Midbrain (tissue), 1 donor: ENCODE measurements at regions not wholly inside any gene's neighbourhood (a gene's known extent, or its start where the extent isn't known, plus 50 kb on each side); places are given as distances from the start of the nearest gene placed in this dataset.

Source experiments
- DNase-seq: peaks from one replicate; lab custom pipeline; 2025; lab: John Stamatoyannopoulos, UW

GRCh38 chr4:147355847-147356246 is 125.0 kb upstream of the EDNRA start:
- DNase-seq, result no peak

- no peak for DNase-seq
These were observed 120.6 kb upstream of the EDNRA start for GRCh38 chr4:147360301-147360700.

- DNase-seq, result peak; percentile 3
These were observed 119.2 kb upstream of the EDNRA start for GRCh38 chr4:147361726-147362125.

- no peak for DNase-seq
These were observed 118.0 kb upstream of the EDNRA start for GRCh38 chr4:147362938-147363337.

- no peak for DNase-seq
These were observed 117.4 kb upstream of the EDNRA start for GRCh38 chr4:147363514-147363913.

GRCh38 chr4:147365396-147365795 is 115.5 kb upstream of the EDNRA start:
- DNase-seq, result no peak

GRCh38 chr4:147366164-147366563 is 114.7 kb upstream of the EDNRA start:
- no peak for DNase-seq

GRCh38 chr4:147367891-147368290 is 113.0 kb upstream of the EDNRA start:
- DNase-seq, result no peak

- no peak for DNase-seq
These were observed 111.9 kb upstream of the EDNRA start for GRCh38 chr4:147368948-147369347.

- DNase-seq, result no peak
These were observed 110.4 kb upstream of the EDNRA start for GRCh38 chr4:147370473-147370872.

- DNase-seq, result no peak
These were observed 110.0 kb upstream of the EDNRA start for GRCh38 chr4:147370881-147371280.

GRCh38 chr4:147371661-147372060 is 109.2 kb upstream of the EDNRA start:
- no peak for DNase-seq

GRCh38 chr4:147378780-147379179 is 102.1 kb upstream of the EDNRA start:
- DNase-seq, result no peak

GRCh38 chr4:147381749-147382148 is 99.1 kb upstream of the EDNRA start:
- no peak for DNase-seq

- no peak for DNase-seq
These were observed 92.9 kb upstream of the EDNRA start for GRCh38 chr4:147388018-147388417.

- DNase-seq, result no peak
These were observed 84.8 kb upstream of the EDNRA start for GRCh38 chr4:147396105-147396504.

GRCh38 chr4:147398556-147398955 is 82.3 kb upstream of the EDNRA start:
- DNase-seq, result no peak

- no peak for DNase-seq
These were observed 80.2 kb upstream of the EDNRA start for GRCh38 chr4:147400721-147401120.

GRCh38 chr4:147401221-147401620 is 79.7 kb upstream of the EDNRA start:
- no peak for DNase-seq

GRCh38 chr4:147407261-147408045 is 73.4 kb upstream of the EDNRA start:
- DNase-seq, result no peak

- DNase-seq, result no peak
These were observed 72.7 kb upstream of the EDNRA start for GRCh38 chr4:147408189-147408588.

GRCh38 chr4:147409350-147409749 is 71.5 kb upstream of the EDNRA start:
- no peak for DNase-seq

GRCh38 chr4:147418226-147418625 is 62.7 kb upstream of the EDNRA start:
- no peak for DNase-seq

- no peak for DNase-seq
These were observed 59.4 kb upstream of the EDNRA start for GRCh38 chr4:147421456-147421855.
